SK-N-SH (cell line): ENCODE measurements at regions not wholly inside any gene's neighbourhood (a gene's known extent, or its start where the extent isn't known, plus 50 kb on each side); places are given as distances from the start of the nearest gene placed in this dataset.
A peak's percentile ranks its signal among the peaks of the same experiment; 100 is the strongest.

Source experiments
- CTCF ChIA-PET: fragments of 300-600, 350-600 bp; formaldehyde crosslinking; extraction: SDS; loops from one replicate; lab custom pipeline; 2021; lab: Yijun Ruan, JAX
- POLR2A ChIA-PET: fragments of 350-600 bp; sonication (Branson Sonifier 250); formaldehyde crosslinking; extraction: SDS; loops from one replicate; lab custom pipeline; 2020; ENCODE audit warnings: antibody characterized with exemption, inconsistent platforms; lab: Yijun Ruan, JAX
- DNase-seq: peaks from one replicate; pipeline ENCODE4 v3.0.0; 2012
- H2AFZ ChIP-seq: fragments of 200-600 bp; sonication (generic); 2 replicates; pipeline ENCODE4 v1.8.1; 2016; ENCODE audit warnings: antibody characterized with exemption, mild to moderate bottlenecking, low read depth
- H3F3A ChIP-seq: fragments of 200-600 bp; sonication (generic); replicated peaks from 2 replicates; pipeline ENCODE3; 2016; ENCODE audit warnings: antibody characterized with exemption, mild to moderate bottlenecking; ENCODE audit not compliant: insufficient read depth
- H3K27ac ChIP-seq, 2 experiments: fragments of 200-500 bp in 1 of 2; fragments of 200-600 bp in 1 of 2; sonication (Bioruptor generic) in 1 of 2; sonication (generic), shearing (Covaris generic) in 1 of 2; 2 replicates each; pipeline versions ENCODE4 v1.5.1 to v1.6.1; 2014 to 2016; ENCODE audit warnings: low read depth in 2 of 2, inconsistent platforms in 1 of 2, low read length in 1 of 2, mild to moderate bottlenecking in 1 of 2, mixed read lengths in 1 of 2
- H3K27me3 ChIP-seq: fragments of 200-600 bp; sonication (generic), shearing (Covaris generic); 2 replicates; pipeline ENCODE4 v1.6.1; 2016; ENCODE audit warnings: mixed run types; ENCODE audit not compliant: insufficient read depth
- H3K36me3 ChIP-seq, 2 experiments: fragments of 200-500 bp in 1 of 2; fragments of 200-600 bp in 1 of 2; sonication (Bioruptor generic) in 1 of 2; sonication (generic) in 1 of 2; replicated peaks in 1 of 2; 2 replicates each; pipeline versions ENCODE3 to v1.5.1; 2014 to 2016; ENCODE audit warnings: low read length in 1 of 2, mild to moderate bottlenecking in 1 of 2; ENCODE audit not compliant: insufficient read depth in 2 of 2, control insufficient read depth in 1 of 2
- H3K4me1 ChIP-seq, 2 experiments: fragments of 200-500 bp in 1 of 2; fragments of 200-600 bp in 1 of 2; sonication (Bioruptor generic) in 1 of 2; sonication (generic), shearing (Covaris generic) in 1 of 2; 2 replicates each; pipeline versions ENCODE4 v1.5.1 to v1.6.1; 2014 to 2016; ENCODE audit warnings: low read depth in 1 of 2, low read length in 1 of 2, mixed run types in 1 of 2; ENCODE audit not compliant: insufficient read depth in 2 of 2, control insufficient read depth in 1 of 2
- H3K4me2 ChIP-seq: fragments of 200-600 bp; sonication (generic), shearing (Covaris generic); 2 replicates; pipeline ENCODE4 v1.6.1; 2017; ENCODE audit warnings: mixed run types
- H3K4me3 ChIP-seq, 2 experiments: fragments of 200-500 bp in 1 of 2; fragments of 200-600 bp in 1 of 2; sonication (Bioruptor generic) in 1 of 2; sonication (generic), shearing (Covaris generic) in 1 of 2; 2 replicates each; pipeline versions ENCODE4 v1.5.1 to v1.8.1; 2014 to 2016; ENCODE audit warnings: low read depth in 2 of 2, inconsistent platforms in 1 of 2, low read length in 1 of 2, mild to moderate bottlenecking in 1 of 2, mixed read lengths in 1 of 2, moderate library complexity in 1 of 2
- H3K79me2 ChIP-seq: fragments of 200-600 bp; sonication (generic); 2 replicates; pipeline ENCODE4 v1.8.1; 2017; ENCODE audit warnings: mild to moderate bottlenecking; ENCODE audit not compliant: insufficient read depth
- H3K9ac ChIP-seq: fragments of 200-600 bp; sonication (generic); 2 replicates; pipeline ENCODE4 v1.6.1; 2017; ENCODE audit warnings: mixed run types
- H3K9me2 ChIP-seq: fragments of 200-600 bp; sonication (generic); 2 replicates; pipeline ENCODE4 v1.6.1; 2017; ENCODE audit warnings: mixed run types
- H3K9me3 ChIP-seq: fragments of 200-600 bp; sonication (generic); 2 replicates; pipeline ENCODE4 v1.6.1; 2017; ENCODE audit warnings: mixed run types, mild to moderate bottlenecking, moderate library complexity
- H4K20me1 ChIP-seq: fragments of 200-600 bp; sonication (generic); 2 replicates; pipeline ENCODE4 v1.6.1; 2017; ENCODE audit warnings: mild to moderate bottlenecking, mixed run types; ENCODE audit not compliant: insufficient read depth
- FOSL2 ChIP-seq: IDR thresholded peaks from 2 replicates; pipeline ENCODE4 v1.4.0; 2012; ENCODE audit warnings: low read depth, mild to moderate bottlenecking, moderate library complexity, borderline replicate concordance
- FOXJ3 ChIP-seq: sonication (generic); formaldehyde crosslinking; IDR thresholded peaks from 2 replicates; pipeline ENCODE4 v1.5.1; 2020; ENCODE audit warnings: mild to moderate bottlenecking, missing genetic modification reagents
- GABPA ChIP-seq: IDR thresholded peaks from 2 replicates; pipeline ENCODE4 v1.4.0; 2012; ENCODE audit warnings: low read depth, mild to moderate bottlenecking
- JUND ChIP-seq: IDR thresholded peaks from 2 replicates; pipeline ENCODE4 v1.4.0; 2012
- MEF2A ChIP-seq: IDR thresholded peaks from 2 replicates; pipeline ENCODE4 v1.4.0; 2012; ENCODE audit warnings: low read depth, borderline replicate concordance
- NRF1 ChIP-seq: IDR thresholded peaks from 2 replicates; pipeline ENCODE4 v1.6.1; 2012; ENCODE audit warnings: low read depth, mild to moderate bottlenecking, low read length
- POLR2AphosphoS5 ChIP-seq: IDR thresholded peaks from 2 replicates; pipeline ENCODE4 v1.6.1; 2012; ENCODE audit warnings: low read depth, low read length
- RCOR1 ChIP-seq: fragments of 150-350 bp; IDR thresholded peaks from 2 replicates; pipeline ENCODE4 v1.6.1; 2017; ENCODE audit warnings: antibody characterized with exemption, low read length
- SIN3A ChIP-seq: IDR thresholded peaks from 2 replicates; pipeline ENCODE4 v1.6.1; 2012; ENCODE audit warnings: low read depth, mild to moderate bottlenecking, low read length, moderate library complexity, borderline replicate concordance
- WGBS: methylation state at CpG from one replicate; pipeline ENCODE4 v1.1.6; 2017; ENCODE audit warnings: low lambda C conversion rate; 5-methylcytosine and 5-hydroxymethylcytosine counted together
- TF ChIP-seq, protein P1 (sequence below): IDR thresholded peaks from 2 replicates; pipeline ENCODE4 v1.6.1; 2012; ENCODE audit warnings: mild to moderate bottlenecking, low read depth, low read length, moderate library complexity
- TF ChIP-seq, protein P2 (sequence below): IDR thresholded peaks from 2 replicates; pipeline ENCODE4 v1.4.0; 2012; ENCODE audit warnings: low read depth
- TF ChIP-seq, protein P3 (sequence below): fragments of 150-350 bp; IDR thresholded peaks from 2 replicates; pipeline ENCODE4 v1.6.1; 2017; ENCODE audit warnings: antibody characterized with exemption, low read length, low read depth, borderline replicate concordance
- TF ChIP-seq, protein P4 (sequence below): fragments of 200-600 bp; sonication (generic); IDR thresholded peaks from 2 replicates; pipeline ENCODE4 v1.6.1; 2017; ENCODE audit warnings: antibody characterized with exemption, mild to moderate bottlenecking, moderate library complexity
- TF ChIP-seq, protein P5 (sequence below): IDR thresholded peaks from 2 replicates; pipeline ENCODE4; 2012
- TF ChIP-seq, protein P6 (sequence below): fragments of 150-350 bp; IDR thresholded peaks from 2 replicates; pipeline ENCODE4 v1.6.1; 2016; ENCODE audit warnings: mild to moderate bottlenecking, low read depth, low read length

DNA sequence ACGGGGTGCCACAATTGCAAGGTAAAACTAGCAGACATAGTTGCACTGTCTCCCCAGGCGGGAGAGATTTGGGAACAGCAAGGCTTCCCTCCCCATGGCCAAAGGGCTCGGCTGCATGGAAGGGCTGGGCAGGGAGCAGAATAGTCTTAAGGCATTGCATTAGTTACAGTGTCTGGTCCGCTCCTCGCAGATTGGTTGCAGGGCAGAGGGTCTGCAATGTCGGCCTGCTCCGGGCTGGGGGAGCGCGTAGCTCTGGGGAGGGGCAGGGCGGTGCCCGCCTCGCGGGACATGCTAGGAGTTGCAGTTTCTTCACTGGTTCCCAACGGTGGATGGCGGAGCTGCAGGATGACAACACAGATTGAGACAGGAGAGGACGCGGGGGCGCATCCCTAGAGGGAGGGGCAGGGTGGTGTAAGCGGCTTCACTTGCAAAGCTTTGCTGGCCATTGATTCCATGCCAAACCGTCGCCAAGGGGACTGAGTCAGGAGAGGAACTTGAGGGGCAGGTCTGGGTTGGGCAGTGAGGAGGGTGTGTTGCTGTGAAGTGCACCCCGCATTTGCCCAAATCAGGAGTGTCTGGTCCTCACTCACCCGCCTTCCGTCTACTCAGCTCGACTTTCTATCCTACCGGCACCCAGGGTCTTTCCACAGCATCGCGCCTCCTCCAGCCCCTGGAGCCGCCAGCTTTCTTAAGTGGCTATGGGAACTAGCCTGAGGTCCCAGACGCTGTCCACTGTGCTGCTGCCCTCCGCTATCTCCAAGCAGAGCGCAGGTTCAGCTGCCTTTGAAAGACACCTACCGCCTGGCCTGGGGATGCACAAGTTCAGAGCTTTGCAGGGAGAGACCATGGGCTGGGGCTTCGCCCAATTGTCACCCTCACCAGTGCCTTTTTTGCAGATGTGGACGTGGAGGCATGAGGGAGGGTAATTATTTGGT, 1748.9 kb downstream of the TP53TG3F start:
- H3F3A ChIP-seq: no peaks in the 10 kb centered on the region
- peaks cover 13% of the 10 kb centered on the region for H3K79me2 ChIP-seq
- no peaks in the 10 kb centered on the region for H4K20me1 ChIP-seq
- H3K27me3 ChIP-seq: no peaks in the 10 kb centered on the region
- H3K4me3 ChIP-seq: peak overlapping the region; percentile 86 to 92
- H3K4me2 ChIP-seq: peak overlapping the region; percentile 97
- no peaks in the 10 kb centered on the region for H3K36me3 ChIP-seq
- TF ChIP-seq, protein P1, sequence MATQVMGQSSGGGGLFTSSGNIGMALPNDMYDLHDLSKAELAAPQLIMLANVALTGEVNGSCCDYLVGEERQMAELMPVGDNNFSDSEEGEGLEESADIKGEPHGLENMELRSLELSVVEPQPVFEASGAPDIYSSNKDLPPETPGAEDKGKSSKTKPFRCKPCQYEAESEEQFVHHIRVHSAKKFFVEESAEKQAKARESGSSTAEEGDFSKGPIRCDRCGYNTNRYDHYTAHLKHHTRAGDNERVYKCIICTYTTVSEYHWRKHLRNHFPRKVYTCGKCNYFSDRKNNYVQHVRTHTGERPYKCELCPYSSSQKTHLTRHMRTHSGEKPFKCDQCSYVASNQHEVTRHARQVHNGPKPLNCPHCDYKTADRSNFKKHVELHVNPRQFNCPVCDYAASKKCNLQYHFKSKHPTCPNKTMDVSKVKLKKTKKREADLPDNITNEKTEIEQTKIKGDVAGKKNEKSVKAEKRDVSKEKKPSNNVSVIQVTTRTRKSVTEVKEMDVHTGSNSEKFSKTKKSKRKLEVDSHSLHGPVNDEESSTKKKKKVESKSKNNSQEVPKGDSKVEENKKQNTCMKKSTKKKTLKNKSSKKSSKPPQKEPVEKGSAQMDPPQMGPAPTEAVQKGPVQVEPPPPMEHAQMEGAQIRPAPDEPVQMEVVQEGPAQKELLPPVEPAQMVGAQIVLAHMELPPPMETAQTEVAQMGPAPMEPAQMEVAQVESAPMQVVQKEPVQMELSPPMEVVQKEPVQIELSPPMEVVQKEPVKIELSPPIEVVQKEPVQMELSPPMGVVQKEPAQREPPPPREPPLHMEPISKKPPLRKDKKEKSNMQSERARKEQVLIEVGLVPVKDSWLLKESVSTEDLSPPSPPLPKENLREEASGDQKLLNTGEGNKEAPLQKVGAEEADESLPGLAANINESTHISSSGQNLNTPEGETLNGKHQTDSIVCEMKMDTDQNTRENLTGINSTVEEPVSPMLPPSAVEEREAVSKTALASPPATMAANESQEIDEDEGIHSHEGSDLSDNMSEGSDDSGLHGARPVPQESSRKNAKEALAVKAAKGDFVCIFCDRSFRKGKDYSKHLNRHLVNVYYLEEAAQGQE: peak; percentile 89
- TF ChIP-seq POLR2AphosphoS5: no peak
- TF ChIP-seq, protein P2, sequence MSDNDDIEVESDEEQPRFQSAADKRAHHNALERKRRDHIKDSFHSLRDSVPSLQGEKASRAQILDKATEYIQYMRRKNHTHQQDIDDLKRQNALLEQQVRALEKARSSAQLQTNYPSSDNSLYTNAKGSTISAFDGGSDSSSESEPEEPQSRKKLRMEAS: peak; percentile 28; the same call in 1 of the 2 replicates
- no peak for TF ChIP-seq NRF1
- TF ChIP-seq JUND: no peak
- TF ChIP-seq, protein P3, sequence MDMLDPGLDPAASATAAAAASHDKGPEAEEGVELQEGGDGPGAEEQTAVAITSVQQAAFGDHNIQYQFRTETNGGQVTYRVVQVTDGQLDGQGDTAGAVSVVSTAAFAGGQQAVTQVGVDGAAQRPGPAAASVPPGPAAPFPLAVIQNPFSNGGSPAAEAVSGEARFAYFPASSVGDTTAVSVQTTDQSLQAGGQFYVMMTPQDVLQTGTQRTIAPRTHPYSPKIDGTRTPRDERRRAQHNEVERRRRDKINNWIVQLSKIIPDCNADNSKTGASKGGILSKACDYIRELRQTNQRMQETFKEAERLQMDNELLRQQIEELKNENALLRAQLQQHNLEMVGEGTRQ: no peak
- no peak for TF ChIP-seq MEF2A
- H3K9me2 ChIP-seq: no peaks in the 10 kb centered on the region
- H3K4me1 ChIP-seq: peaks cover 0 to 17% of the 10 kb centered on the region in 2 experiments; a peak in 2 of 4 replicates
- H3K9ac ChIP-seq: peak overlapping the region; percentile 68
- WGBS: 9% methylated on average over 20 of the region's 35 CpGs
- peak overlapping the region; percentile 92 for H2AFZ ChIP-seq
- peak overlapping the region; percentile 35 to 74 for H3K27ac ChIP-seq
- H3K9me3 ChIP-seq: no peaks in the 10 kb centered on the region
- DNase-seq: peak; percentile 57
- ChIA-PET CTCF (interaction anchor here (1.2 kb wide), 1 partner anchor 31 kb away, joined by 4 read pairs; no protein-coding TSS in a partner anchor), POLR2A (no interaction called here)

DNA sequence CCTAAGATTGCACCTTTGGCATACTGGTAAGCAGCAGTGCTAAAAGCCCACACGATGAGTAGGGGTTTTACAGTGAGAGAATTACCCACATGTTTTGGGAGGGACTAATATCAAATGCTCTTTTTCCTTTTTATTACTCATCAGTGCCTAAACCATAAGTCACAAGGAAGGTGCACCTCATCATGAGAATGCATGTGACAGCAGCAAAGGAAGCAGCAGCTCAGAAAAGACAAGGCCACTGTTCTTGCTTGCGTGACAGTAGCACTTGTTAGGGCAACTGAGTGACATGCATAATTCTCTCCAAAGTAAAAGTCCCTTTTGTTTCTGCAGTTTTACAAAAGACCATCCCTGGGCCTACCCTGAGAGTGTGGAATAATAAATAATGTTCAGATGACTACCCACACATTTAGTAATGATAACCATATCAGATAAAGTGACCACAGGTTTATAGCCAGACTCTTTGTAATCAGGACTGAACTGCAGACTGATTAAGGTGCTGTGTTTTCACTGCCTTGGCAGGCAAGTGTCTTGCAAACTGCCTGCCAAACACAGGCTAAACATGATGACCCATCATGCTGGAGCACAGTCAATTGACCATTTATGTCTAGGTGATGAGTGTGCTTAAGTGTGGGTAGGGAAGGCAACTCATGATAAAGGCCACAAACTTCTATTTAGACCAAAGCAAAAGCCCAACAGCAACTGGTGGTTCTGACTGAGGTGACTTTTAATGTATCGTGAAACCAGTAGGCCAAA, 1751.4 kb downstream of the TP53TG3F start:
- Histone ChIP-seq H3K9me2 (no peaks in the 10 kb centered on the region), H4K20me1 (no peaks in the 10 kb centered on the region), H3F3A (no peaks in the 10 kb centered on the region), H2AFZ (no peak overlapping the region), H3K9ac (no peak overlapping the region), H3K4me3 (no peak overlapping the region), H3K36me3 (no peaks in the 10 kb centered on the region), H3K4me2 (no peak overlapping the region), H3K79me2 (peaks cover 15% of the 10 kb centered on the region), H3K27me3 (no peaks in the 10 kb centered on the region), H3K27ac (peak overlapping the region in 1 of 2 experiments; percentile 16; a peak in 1 of 4 replicates), H3K4me1 (peaks cover 0 to 17% of the 10 kb centered on the region in 2 experiments; a peak in 2 of 4 replicates), H3K9me3 (no peaks in the 10 kb centered on the region)
- 72% methylated on average over 3 of the region's 3 CpGs for WGBS
- CTCF ChIA-PET: no interaction called here
- POLR2A ChIA-PET: no interaction called here
- no peak for DNase-seq
- TF ChIP-seq SIN3A (no peak), RCOR1 (no peak), FOXJ3 (CRISPR knock-in tag) (no peak), GABPA (no peak), FOSL2 (no peak)
- TF ChIP-seq, protein P4, sequence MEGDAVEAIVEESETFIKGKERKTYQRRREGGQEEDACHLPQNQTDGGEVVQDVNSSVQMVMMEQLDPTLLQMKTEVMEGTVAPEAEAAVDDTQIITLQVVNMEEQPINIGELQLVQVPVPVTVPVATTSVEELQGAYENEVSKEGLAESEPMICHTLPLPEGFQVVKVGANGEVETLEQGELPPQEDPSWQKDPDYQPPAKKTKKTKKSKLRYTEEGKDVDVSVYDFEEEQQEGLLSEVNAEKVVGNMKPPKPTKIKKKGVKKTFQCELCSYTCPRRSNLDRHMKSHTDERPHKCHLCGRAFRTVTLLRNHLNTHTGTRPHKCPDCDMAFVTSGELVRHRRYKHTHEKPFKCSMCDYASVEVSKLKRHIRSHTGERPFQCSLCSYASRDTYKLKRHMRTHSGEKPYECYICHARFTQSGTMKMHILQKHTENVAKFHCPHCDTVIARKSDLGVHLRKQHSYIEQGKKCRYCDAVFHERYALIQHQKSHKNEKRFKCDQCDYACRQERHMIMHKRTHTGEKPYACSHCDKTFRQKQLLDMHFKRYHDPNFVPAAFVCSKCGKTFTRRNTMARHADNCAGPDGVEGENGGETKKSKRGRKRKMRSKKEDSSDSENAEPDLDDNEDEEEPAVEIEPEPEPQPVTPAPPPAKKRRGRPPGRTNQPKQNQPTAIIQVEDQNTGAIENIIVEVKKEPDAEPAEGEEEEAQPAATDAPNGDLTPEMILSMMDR: no peak
- TF ChIP-seq, protein P5, sequence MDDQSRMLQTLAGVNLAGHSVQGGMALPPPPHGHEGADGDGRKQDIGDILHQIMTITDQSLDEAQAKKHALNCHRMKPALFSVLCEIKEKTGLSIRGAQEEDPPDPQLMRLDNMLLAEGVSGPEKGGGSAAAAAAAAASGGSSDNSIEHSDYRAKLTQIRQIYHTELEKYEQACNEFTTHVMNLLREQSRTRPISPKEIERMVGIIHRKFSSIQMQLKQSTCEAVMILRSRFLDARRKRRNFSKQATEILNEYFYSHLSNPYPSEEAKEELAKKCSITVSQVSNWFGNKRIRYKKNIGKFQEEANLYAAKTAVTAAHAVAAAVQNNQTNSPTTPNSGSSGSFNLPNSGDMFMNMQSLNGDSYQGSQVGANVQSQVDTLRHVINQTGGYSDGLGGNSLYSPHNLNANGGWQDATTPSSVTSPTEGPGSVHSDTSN: no peak
- TF ChIP-seq, protein P6, sequence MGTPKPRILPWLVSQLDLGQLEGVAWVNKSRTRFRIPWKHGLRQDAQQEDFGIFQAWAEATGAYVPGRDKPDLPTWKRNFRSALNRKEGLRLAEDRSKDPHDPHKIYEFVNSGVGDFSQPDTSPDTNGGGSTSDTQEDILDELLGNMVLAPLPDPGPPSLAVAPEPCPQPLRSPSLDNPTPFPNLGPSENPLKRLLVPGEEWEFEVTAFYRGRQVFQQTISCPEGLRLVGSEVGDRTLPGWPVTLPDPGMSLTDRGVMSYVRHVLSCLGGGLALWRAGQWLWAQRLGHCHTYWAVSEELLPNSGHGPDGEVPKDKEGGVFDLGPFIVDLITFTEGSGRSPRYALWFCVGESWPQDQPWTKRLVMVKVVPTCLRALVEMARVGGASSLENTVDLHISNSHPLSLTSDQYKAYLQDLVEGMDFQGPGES: no peak
